LHCN-M2 (cell line): ENCODE measurements at regions not wholly inside any gene's neighbourhood (a gene's known extent, or its start where the extent isn't known, plus 50 kb on each side); places are given as distances from the start of the nearest gene placed in this dataset.
A peak's percentile ranks its signal among the peaks of the same experiment; 100 is the strongest.
"Not testable (repeated sequence)": the region's sequence is repeated elsewhere in the genome, so short reads cannot be mapped to it uniquely, and the experiment has no call there.

Experiments
- DNase-seq: peaks from one replicate; pipeline ENCODE4 v3.0.0-alpha.2; 2012; ENCODE audit warnings: low read depth

DNA sequence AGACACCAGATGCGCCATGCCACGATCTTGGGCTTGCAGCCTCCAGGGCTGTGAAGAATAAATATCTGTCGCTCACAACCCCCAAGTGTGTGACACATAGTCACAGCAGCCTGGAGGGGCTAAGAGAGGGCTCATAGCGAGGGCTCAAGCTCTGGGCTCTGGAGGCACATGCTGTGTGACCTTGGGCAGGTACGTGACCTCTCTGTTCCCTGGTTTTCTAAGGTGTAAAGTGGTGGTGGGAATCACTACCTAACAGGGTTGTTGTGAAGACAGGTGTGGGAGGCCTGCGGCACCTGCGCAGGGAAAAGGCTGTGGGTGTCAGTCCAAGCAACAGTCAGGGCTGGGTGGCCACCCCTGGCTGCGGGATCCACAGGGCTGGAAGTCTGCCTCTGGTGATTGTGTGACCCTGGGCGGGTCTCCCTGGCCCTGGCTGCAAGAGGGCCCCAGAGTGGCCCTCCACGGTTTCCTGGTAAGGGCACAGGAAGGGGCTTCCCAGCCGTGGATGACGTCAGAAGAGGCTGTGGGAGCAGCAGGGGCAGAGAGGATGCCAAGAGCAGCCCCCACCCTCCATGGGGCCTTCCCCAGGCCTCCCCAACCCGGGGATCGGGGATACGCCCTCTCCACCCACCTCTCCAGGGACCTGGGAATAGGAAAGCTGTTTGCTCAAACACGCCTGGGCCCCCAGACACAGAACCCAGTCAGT, 218.8 kb upstream of the SGCG start:
- DNase-seq: no peak

DNA sequence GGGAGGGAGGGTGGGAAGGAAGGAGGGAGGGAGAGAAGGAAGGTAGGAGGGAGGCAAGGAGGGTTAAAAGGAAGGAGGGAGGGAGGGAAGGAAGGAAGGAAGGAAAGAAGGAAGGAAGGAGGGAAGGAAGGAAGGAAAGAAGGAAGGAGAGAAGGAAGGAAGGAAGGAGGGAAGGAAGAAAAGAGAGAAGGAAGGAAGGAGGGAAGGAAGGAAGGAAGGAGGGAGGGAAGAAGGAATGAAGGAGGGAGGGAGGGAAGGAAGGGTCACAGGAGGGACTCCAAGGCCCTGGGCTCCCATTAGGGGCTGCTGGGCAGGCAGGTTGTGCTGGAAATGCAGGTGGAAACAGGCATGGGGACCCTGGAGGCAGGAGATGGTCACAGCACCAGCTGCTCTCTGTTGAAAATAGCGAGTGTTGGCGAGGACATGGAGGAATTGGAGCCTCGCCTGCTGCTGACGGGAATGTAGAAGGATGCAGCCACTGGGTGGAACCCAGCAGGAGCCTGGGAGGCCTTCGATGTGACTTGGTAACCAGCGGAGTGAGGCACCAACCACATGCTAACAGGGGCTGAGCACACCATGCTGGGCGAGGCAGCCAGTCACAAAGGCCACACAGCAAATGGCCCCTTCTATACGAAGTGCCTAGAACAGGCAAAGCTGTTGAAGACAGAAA, 217.3 kb upstream of the SGCG start:
- not testable (repeated sequence) for DNase-seq

DNA sequence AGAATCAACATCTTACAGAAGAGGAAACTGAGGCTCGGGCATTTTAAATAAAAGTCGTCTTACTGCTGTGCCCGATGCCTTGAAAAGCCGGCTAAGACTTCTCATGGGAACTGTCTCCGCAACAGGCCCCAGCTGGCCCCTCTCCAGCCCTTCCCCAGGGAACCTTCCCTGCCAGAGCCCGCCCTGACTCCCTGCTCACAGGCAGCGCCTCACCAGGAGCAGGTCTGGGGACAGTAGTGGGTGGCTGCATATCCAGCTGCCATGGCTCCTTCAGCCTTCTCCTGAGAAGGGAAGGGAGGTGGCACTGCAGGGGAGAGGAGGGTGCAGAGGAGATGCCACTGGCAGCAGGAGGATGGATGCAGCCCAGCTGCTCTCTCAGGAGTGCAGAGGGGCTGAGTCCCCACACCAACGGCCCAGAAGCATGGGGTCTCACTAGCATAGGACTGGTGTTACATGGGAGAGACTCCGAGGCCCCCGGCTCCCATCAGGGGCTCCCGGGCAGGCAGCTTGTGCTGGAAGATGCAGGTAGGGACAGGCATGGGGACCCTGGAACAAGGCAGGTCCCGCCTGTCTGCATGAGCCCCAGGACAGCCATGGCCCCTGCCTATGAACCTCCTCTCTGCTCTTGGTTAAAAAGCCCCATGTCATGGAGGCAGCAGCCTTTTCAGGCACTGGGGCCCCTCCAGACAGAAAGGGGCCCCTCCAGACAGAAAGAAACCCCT, 216.4 kb upstream of the SGCG start:
- no peak for DNase-seq

DNA sequence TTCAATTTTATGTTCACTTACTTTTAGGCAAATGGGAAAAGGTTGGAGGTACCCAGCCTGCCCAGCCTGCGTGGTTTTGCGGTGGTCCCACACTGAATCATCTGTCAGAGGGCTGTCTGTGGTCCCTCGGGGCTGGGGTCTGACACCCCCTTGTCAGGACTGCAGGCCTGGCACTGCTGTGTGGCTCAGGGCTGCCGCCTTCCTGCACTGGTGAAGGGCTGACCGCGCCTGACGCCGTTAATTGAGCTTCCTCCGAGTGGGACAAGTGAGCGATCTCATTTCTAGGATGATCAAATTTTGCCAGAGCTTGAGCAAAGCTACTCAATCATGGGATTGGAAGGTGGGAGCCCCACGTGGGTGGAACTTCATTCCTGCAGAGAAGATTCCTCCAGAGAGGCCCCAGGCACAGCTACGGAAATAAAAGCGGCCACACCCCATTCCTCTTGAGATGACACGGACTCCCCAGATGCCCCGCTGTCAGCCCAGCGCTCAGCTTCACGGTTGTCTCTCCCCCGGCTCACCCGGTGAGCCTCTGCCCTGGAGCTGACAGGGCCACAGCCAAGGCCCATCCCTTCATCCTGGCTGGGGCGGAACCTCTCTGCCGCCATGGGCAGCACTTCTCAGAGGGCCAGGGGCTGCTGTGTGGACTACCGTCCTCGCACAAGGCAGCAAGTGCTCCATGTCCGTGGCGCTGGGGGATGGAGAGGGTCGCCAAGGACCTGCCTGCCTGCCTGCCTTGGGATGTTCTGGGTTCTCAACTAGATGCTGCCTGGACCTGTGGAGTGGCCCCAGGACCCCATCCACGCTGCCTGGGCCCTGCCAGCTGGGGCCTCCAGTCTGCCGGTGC, 215.5 kb upstream of the SGCG start:
- not testable (repeated sequence) for DNase-seq

DNA sequence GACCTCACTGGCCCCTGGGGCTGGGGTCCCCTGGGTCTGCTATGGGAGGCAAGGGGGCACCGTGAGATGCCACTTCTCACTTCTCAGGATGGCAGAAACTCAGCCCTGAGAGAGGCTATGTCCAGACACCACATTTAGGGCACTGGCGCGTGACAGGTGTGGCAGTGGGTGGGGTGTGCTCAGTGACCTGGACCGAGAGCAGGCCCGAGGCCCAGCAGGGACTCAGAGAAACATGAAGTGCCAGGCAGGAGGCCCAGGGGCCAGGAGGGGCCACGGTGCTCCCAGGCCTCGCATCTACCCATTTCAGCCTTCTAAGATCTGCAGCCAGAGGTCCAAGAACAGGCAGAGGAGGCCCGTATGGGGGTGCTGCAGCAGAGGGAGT, 214.9 kb upstream of the SGCG start:
- not testable (repeated sequence) for DNase-seq

DNA sequence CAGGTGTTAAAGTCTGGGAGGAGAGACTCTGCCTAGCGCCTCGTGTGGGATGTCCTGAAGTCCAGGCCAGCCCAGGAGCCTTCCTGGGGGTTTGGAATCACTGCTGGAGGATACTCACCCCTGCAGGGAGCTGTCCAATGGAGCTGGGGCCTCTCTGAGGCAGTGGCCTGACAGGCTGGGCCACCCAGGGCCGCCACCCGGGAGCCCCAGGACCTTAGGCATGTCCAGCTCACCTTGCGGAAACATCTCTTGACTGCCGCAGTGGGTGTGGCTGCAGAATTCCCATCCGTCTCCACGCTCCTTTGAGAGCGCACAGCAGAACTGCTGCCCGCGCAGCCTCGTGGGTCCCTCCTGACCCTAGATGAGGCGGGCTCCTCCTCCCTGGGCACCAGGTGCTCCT, 214.0 kb upstream of the SGCG start:
- not testable (repeated sequence) for DNase-seq

DNA sequence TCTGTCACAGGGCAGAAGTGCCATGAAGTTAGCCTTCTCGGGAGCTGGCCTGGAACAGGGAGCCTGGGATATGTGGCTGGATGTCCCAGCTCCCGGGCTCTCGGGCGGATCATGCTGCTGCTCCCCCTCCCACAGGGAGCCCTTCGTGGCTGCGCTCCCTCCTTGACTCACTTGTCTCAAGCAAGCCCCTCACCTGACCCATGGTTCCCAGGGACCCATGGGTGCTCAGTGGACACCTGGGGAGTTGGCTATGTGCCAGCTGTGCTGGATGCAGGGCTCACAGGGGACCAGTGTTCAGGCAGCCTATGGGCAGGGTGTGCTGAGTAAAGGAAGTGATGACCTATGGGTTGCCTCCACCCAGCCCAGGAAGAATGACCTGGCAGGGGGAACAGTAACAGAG, 213.1 kb upstream of the SGCG start:
- DNase-seq: no peak

DNA sequence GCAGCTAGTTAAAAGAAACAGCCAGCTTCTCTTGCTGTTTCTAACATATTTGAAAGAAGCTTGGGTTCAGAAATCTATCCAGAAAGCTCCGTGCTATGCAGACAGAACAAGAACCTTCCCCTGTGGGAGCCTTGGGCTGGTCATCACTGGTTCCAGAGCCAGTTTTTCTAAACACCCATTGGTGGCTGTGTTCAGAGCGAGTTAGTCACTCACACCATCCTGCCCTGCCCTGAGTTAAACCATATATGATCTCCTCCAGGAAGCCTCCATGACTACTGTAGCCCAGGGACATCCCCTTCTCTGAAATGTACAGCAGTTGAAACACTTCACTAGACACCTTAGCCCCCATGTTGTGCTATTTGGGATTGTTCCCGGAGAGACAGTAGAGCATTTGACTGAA, 200.8 kb upstream of the SGCG start:
- no peak for DNase-seq

DNA sequence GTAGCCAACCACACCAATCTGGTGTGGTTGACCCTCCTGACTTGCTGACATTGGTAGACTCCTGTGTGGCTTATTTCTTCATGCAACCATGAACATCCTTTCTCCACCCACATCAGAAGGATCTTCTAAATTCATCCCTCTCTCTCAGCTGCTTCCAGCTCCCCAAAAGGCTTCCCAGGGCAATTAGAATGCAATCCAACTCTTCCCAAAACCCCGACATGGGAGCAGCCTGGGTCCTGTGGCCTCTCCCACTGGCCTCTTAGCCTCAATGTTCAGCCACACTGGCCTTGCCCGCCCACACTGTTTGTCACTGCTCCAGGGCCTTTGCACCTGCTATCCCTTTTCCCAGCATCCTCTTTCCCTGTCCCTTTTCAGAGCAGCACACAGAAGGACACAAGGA, 199.8 kb upstream of the SGCG start:
- no peak for DNase-seq

DNA sequence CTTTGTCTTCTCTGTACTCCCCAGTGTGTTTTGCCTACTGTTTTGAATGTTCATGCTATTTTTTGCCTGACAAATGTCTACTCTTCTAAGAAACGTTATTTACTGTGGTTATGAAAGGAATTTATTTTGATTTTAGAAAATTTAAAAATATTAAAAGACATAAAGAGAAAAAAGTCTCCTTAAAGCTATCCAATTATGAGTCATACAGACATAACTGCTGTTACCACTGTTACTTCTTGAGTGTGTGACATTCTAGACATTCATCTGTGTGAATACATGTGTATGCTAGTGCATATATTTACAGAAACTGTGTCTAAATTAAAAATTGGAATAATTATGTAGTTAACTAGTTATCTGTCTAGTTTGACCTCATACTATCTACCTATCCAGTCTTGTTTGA, 187.6 kb upstream of the SGCG start:
- no peak for DNase-seq

DNA sequence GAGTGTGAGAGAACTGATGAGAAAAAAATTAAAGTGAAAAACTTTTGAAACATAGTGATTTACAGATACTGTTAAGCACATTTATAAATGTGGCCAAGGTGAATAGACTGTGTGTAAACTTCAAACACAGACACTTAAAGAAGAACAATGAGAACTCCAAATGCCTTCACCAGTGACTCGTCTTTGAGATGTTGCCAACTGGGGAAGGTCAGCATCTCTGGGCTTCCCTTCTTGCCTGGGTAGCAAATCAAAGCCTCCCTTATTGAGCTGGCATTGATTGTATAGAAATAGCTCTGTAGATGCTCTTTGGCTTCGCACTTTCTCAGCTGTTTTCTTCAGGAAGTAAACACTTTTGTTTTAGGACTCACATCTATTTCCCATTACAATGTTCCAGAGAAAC, 177.3 kb upstream of the SGCG start:
- no peak for DNase-seq

DNA sequence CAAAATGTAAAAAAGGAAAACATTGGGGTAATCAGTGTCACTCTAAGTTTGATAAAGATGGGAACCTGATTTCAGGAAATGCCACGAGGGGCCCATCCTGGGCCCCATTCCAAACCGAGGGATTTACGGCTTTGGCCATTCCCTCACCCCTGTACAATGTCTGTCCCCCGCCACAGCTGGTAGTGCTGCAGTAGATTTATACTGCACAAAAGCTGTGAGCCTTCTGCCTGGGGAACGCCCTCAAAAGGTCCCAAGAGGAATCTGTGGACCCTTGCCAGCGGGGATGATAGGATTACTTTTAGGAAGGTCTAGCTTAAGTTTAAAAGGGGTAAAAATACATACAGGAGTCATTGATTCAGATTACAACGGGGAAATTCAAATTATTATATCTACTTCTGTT, 173.4 kb upstream of the SGCG start:
- DNase-seq: peak; percentile 22

DNA sequence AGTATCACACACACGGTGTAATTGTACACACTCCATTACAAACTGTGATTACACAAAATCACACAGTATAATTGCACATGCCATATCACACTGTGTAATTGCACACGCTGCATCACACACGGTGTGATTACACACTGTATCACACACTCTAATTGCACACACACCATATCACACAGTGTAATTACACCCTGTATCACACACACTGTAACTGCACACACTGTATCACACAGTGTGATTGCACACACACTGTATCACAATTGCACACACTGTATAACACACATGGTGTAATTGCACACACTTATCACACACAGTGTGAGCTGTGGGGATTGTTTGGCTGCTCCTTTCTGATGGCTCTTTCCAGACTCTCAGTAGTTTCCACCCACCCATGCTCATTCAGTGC, 162.6 kb upstream of the SGCG start:
- DNase-seq: no peak

DNA sequence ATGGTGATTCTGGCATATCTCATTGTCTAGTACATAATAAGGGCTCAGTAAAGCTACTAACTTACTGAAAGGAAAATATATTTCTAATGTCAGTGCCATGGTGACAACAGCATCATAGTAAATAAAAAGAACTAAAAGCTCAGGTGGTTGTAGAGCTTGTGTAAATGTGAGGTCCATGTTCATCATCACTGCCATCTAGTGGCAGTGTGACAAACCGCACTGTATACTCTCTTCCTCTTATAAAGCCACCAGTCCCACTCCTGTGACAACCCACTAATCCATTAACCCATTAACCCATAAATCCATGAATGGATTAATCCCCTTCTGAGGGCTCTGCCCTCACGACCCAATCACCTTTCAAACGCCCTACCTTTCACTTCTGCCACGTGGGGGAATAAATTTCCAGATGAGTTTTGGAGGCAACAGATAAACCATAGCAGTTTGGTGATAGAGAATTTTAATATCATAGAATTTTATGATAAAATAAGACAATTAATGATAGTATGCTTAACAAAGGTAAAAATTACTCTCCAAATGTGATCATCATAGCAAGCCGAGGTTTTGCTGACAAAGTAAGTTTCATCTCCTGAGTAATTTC, 160.4 kb upstream of the SGCG start:
- peak; percentile 49 for DNase-seq

DNA sequence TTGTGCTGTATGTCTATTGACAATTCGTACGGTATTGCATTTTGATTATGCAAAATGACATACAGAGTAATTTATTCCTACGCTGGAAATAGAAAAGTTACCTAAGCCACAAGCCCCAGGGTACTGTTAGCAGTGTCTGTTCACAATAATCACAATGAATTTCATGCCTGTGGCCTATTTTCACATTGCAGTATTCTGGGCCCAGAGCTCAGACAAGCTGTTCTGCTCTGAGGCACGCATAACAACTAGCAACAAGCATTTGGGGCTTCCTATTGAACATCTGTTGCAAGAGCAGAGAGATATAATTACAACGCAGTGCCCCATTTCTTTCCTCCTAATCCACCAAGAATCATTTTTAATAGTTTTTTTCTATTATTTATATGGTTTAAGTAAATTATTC, 158.9 kb upstream of the SGCG start:
- DNase-seq: no peak

DNA sequence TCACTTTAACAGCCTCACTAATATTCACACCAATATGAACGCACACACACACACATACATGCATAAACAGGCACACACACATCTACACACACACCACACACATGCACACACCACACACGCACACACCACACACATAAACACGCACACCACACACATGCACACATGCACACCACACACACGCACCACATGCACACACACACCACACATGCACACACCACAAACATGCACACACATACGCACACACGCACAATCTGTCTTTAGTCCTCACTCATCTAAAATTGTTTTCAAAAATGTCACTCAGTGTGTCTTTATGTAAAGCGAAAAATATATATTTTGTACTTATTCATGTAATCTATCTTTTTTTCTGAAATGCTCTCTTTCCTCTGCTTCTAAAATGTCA, 158.1 kb upstream of the SGCG start:
- no peak for DNase-seq

DNA sequence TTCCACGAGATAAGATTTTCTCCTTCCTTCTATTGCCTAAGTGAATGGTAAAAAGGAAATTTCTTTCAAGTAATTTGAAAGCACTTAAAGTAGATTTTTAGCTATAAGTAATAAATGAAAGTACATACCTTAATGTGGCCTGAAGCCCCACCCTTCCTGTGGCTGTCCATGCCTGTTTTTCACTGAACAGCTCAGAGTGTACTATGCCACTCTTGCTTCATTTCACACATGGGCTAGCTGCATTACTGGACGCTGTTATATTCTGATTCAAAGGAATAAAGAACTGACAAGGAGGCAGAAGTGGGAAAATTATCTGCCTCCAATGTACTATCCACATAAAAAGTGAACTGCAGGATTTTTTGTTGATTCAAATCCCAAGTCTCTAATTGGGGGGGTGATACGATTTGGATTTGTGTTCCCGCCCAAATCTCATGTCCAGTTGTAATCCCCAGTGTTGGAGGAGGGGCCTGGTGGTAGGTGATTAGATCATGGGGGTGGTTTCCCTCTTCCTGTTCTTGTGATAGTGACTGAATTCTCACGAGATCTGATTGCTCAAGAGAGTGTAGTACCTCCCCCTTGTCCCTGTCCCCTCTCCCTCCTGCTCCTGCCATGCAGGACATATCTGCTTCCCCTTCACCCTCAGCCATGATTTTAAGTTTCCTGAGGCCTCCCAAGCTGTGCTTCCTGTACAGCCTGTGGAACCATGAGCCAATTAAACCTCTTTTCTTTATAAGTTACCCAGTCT, 154.7 kb upstream of the SGCG start:
- peak; percentile 3 for DNase-seq

DNA sequence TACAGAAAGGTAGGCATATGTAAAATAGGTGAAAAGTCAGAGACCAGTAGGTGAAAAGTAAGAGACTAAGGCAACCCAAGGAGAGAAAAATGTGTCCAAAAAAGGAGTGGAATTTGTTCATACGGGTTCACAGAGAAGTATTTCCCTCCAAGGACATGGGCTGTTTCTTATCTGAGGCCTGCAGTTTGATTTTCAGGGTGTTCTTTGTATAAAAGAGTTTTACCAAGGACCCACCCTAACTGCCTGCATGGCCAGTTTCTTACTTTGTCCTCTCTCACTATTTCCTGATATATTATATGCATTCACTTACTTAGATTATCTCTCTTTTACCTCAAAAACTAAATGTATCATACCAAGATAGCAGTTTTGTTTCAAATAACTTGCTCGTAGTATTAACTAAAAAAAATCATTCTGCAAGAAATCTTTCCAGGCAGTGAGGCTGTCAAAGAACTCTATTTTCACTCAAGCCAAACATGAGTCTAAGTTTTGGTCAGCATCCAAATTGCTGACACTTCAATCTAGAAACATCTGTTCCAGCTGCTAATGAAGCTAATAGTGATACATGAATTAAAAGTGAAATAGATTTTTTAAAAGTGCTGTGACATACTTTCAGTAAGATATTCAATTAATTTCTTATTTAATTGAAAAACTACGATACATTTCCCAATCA, 141.4 kb upstream of the SGCG start:
- DNase-seq: no peak

DNA sequence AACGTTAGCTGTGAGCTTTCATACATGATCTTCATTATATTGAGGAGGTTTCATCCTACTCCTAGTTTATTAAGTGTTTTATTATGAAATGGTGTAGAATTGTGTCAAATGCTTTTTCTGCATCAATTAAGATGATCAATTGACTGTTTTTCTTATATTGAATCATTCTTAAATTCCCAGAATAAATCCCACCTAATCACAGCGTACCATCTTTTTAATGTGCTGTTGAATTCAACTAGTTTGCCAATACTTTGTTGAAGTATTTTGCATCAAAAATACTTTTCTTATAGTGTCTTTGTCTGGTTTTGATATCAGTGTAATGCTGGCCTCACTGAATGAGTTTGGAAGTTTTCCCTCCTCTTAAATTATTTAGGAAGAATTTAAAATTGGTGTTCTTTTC, 138.6 kb upstream of the SGCG start:
- no peak for DNase-seq

DNA sequence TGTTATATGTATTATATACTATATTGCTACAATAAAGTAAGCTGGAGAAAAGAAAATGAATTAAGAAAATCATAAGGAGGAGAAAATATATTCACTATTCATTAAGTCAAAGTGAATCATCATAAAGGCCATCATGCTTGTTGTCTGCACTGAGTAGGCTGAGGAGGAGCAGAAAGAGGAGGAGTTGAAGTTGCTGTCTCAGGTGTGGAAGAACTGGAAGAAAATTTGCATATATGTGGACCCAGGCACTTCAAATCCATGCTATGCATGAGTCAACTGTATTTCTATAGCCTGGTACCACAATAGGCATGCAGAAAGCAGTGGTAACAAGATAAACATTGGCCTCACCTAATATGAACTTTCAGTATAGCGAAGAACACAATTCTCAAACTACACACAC, 135.9 kb upstream of the SGCG start:
- DNase-seq: no peak
